GM04503 (cell line): ENCODE measurements at regions not wholly inside any gene's neighbourhood (a gene's known extent, or its start where the extent isn't known, plus 50 kb on each side); places are given as distances from the start of the nearest gene placed in this dataset.
"Not testable (repeated sequence)": the region's sequence is repeated elsewhere in the genome, so short reads cannot be mapped to it uniquely, and the experiment has no call there.

Experiments used
- DNase-seq: peaks from one replicate; pipeline ENCODE4 v3.0.0-alpha.2; 2012; ENCODE audit warnings: low read depth

DNA sequence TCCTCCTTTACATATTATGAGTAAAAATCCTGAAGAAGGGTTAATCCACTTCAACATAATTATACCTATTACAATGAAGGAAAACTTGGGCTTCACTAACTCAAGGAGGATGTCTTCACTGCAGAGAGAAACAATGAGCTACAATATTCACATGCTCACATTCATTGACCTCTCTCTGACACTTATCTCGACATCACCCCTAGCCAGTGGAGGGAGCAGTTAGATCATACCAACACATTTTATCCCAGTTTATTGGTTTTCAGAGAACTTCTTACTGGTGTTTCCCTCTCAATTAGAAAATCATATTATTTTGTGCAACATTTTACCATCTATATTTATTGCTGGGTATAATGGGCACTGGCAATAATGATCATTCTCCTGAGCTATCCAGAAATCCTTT is 646.5 kb downstream of the TENT5A start:
- DNase-seq = peak; percentile 7

DNA sequence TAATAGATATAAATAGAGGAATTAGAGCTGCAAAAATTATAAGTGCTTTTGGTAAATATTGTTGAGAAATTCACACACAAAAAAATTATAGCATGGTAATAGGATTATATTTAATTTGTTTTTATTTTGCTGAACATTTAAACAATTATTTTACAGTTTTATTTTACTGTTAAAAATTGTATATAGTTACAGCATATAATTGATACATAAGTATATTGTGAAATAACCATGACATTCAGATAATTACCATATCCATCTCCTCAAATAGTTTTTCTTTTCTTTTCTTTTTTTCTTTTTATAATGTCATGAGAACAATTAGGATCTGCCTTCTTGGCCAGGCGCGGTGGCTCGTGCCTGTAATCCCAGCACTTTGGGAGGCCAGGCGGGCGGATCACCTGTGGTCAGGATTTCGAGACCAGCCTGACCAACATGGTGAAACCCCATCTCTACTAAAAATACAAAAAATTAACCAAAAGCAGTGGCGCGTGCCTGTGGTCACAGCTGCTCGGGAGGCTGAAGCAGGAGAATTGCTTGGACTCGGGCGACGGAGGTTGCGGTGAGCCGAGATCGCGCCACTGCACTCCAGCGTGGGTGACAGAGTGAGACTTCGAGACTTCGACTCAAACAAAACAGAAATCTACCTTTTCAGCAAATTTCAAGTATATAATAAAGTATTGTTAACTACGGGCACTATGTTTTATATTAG is 654.2 kb downstream of the TENT5A start:
- no peak for DNase-seq

DNA sequence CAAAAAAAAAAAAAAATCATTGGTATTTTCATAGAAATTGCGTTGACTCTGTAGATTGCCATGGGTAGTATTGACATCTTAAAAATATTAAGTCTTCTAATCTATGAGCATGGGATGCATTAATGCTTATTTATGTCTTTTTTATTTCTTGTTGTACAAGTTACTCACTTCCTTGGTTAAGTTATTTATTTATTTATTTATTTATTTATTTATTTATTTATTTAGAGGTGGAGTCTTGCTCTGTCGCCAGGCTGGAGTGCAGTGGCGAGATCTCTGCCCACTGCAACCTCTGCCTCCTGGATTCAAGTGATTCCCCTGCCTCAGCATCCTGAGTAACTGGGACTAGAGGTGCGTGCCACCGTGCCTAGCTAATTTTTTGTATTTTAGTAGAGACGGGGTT is 656.0 kb downstream of the TENT5A start:
- DNase-seq = not testable (repeated sequence)

DNA sequence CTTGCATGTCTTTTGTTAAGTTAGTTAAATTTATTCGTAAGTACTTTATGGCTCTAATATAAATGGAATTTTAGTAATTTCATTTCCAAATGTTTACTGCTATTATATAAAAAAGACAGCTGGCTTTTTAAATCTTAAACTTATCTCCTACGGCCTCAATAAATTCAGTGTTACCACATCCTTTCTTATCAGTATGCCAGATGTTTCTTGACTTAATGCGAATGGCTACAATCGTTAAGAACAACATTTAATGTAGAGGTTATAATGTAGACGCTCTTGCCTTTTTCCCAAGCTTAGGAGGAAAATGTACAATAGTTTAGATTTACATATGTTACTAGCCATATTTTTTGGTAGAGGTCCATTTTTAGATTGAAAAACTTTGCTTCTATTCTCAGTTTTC is 659.4 kb downstream of the TENT5A start:
- DNase-seq = no peak

DNA sequence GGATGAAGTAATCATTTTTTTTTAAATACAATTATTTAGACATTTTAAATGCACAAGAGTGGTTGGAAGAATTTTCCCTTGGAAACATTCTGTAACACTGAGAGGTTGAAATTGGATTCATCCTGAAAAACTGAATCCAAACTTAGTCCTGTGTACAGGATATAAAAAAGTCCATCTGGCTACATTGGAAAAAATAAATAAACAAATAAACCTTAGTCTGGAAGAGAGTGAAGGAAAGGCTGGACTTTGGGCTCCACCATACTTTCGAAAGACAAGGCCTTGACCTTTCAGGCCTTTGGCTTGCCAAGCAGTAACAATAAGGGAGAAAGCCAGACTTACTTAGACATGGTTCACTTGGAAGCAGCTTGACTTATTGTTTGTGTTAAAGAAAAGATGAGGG is 664.3 kb downstream of the TENT5A start:
- DNase-seq = no peak

DNA sequence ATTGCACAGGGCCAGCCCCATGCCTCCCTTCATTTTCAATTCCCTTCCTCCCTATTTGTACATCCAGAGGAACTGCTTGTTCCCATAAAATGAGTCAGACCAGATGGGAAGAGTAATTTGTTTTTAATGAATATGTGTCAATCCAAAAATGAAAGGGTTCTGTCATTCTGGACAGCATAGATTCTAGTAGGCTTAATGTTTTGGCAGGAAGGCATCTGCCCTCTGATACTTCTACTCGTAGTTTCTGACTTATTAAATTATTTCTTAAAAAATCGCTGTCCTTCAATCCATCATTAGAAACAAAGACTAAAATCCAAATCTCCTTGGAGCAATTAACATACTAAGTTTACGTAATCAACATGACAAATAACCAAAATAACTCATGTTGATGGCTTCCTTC is 665.5 kb downstream of the TENT5A start:
- no peak for DNase-seq

DNA sequence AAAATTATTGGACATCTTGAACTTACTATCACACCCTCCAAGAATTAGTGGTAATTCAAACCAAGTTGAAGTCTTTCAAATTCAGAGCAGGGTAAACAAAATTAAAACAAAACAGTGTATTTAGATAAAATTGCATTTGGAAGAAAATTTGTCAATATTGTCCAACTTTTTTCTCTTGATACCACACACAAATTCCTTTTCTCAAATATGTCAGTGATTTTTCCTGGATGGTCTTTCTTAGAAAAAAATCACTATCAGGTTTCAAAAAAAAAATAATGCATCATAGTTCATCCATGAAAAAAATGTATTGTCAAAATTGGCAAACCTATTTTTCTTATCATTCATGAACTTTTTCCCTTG is 667.1 kb downstream of the TENT5A start:
- no peak for DNase-seq

DNA sequence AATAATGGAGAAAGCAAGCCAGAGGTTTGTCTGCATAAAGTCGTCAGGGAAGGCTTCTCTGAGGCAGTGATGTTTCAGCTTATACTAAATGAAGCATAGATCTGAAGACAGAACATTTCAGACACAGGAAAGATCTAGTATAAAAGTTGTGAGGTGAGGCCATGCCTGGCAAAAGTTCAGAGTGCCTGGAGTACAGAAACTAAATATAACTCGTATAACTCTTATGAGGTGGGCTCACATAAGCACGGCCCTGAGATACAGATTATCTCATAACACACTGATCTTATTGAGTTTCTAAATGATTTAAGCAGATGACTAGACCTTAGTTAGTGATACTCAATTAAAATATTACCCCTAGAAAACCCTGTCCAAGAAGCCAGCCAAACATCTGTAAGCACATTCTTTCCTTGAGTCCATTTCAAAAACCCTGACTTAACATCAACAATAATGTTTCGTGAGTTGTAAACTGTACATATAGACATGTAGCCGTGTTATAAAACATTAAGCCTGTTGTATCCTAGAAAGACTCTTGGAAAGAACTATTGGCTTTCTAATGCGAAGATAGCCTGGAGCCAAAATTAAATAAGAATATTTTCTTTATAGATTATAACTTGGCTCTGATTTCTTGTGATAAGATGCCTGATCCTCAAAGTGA is 667.6 kb downstream of the TENT5A start:
- no peak for DNase-seq

DNA sequence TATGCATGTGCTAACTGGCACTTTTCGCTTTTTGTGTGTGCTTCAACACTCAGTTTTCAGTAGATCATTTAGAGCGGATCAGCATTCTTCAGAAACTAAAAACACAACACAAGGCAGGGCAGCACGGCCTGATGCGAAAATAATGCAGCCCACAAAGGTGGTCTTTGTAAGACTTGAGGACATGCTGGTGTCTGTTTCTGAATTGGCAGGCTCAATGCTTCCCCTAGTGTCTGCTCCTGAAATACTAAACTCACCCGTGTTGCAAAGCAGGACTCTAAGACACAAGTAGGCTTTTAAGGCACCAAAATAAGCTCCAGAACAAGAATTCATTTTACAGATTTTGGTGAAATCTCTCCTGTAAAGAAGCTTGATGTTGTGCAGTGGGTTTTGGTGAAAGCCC is 676.5 kb downstream of the TENT5A start:
- DNase-seq = no peak

DNA sequence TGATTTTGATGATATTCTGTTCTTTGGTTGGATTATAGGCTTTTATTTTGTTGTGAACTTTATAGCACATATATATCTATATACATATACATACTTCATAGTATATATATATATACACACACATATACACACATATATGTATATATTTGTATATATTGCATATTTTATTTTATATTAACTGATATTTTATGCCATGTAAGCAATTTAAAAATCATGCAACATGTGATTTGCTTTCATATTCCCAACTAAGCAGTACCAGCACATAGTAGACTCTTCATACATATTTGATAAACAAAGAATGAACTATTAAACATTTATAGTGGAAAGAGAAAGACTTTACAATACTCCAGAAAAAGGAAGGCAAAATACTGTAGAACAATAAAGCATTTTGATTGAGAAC is 679.2 kb downstream of the TENT5A start:
- DNase-seq = no peak

DNA sequence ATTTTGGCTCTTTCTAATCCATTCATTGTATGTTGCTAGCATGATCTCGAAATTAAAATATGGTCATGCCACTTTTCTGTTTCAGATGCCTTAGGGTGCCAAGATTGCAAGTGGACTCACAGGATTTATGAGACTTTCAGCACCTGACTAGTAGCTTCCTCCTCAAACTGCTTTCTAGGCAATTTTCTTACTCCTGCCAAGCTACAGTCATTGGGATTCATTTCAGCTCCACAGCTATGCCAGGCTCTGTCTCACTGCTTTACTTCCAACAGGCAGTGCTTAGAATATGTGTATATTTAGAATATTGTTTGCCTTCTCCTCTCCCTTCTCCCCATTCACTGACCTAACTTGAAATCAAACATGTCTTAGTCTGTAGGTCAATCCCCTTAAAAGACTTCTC is 681.4 kb downstream of the TENT5A start:
- DNase-seq = no peak

DNA sequence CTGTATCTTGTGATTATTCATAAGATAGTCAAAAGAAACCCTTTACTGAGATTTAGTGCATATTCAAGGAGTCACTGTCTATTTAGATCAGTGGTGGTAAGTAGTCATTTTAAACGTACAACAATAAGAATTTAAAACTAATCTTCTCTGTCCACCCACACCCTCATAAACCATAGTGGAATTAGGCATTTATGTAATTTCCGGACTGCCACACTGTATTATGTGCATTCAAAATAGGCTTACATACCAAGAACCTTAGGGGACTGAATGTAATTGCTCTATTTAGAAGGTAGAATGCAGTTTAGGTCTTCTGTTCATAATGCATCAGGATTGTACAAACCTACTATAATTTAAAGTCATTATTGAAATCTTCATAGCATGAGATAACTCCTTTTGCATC is 685.4 kb downstream of the TENT5A start:
- DNase-seq = no peak

DNA sequence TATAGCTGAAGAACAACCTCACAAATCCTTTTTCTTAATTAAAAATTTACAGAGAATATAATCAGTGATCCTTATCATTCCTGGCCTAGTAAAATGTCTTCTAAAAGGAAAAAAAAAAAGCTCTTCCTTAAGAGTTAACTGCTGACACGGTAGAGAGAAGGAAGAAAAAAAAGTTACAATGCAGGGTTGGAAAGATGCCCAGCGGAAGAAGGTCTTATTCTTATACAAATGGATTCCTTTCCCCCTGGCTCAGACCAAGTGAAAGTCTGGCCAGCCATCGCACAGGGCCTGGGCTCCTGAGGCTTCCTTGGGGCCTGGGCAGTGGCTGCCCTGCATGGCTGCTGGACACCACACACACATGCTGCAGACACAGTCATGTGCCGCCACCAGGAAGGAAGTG is 688.6 kb downstream of the TENT5A start:
- no peak for DNase-seq

DNA sequence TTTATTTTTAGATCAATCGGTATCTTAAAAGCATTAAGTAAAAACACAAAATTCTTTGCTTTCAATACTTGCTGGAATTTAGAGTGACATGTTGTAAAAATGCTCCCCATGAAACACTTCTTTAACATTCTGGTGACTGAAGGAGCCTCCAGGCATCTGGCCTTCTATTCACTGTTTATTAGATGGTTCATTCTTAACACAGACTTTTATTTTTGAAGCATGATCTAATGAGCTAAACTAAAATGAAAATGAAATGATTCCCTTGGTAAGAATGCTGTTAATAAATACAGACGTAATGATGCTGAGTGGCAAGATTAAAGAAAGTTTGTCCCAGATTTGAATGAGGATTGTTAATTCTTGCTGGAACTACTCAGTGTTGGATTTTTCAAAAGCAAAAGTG is 698.4 kb downstream of the TENT5A start:
- no peak for DNase-seq

DNA sequence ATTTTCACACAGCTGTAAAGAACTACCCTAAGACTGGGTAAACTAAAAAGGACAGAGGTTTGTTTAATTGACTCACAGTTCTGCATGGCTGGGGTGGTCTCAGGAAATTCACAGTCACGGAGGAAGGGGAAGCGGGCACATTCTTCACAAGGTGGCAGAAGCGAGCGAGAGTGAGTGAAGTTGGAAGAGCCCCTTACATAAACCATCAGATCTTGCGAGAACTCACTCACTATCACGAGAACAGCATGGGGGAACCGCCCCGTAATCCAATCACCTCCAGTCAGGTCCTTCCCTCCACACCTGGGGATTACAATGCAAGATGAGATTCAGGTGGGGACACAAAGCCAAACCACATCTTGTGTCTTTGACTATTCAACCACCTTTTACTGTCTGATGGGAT is 700.5 kb downstream of the TENT5A start:
- no peak for DNase-seq

DNA sequence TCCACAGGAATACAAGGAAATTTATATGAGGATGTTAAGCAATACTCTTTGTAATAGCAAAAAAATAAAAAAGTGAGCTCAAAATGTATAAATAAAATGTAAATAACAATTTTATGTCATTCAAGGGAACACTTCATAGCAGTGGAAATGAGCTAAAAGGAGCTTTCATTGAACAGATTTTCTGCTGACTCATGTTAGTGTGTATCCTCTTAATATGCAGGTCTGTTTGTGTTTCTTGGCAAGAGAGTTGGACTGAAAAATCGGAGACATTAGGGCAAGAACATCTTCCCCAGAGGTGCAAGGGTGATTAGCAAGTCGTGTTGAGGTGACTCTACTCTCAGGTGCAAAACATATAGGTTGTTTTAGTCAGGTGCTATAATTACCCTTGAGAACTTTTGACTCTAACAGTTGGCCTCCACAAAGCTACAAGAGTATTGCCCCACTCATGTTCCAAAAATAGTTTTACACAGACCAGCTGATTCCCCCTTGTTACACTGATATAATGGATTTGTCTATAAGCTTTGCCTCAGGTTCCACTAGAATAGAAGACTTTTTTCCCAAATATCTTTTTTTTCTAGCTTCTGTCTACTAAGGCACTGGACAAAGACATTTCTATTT is 702.9 kb downstream of the TENT5A start:
- no peak for DNase-seq

DNA sequence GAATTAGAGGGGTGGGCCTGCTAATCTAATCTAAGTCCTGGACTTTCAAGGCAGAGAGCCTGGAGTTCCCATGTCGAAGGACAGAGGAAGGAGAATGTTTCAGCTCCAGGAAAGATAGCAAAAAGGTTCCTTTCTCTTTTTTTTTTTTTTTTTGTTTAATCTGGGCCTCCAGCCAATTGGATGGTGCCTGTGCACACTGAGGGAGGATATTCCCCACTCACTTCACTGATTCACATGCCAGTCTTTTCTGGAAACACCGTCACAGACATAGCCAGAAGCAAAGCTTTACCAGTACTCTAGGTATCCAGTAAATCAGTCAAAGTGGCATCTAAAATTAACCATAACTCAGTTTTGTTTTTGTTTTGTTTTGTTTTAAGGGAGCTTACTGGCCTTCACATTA is 721.1 kb downstream of the TENT5A start:
- DNase-seq = no peak

DNA sequence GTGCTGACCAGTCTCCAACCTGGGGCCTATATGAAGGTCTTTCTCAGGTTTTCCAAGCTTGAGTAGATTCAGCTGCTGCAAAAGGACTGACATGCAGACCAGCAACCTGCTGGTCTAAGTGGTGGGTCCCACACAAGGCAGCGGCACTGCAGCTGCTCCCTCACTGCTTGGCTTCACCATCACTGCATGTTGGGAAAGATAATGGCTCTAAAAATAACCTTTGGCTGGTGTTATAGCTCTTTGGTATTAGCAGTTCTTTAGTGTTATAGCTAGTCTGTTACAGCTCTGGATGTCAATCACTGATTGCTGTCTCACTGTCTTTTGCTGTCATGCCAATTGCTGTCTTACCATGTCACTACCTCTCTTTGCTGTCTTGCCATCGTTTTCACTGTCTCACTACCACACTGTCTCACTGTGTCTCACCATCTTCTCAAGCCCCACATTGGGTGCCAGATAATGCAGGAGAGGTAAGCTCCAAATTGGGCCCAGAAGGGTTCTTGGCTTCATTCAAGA is 726.4 kb downstream of the TENT5A start:
- DNase-seq = no peak

DNA sequence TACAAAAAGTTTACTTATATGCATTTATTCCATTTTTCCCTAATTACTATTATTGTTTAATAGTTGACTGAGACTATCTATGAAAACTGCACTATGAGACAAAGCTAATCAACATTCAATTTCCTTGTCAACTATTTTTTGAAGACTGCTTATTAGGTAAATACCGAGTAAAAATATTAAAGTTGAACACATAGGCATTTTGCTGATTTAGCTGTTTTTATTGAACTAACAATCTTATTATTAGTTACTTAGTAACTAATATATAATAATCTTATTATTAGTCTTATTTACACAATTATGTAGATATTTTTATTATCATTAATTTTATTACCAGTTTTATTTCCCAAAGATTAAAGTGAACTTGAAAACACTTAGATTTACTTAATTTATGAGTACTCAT is 728.8 kb downstream of the TENT5A start:
- DNase-seq = no peak

DNA sequence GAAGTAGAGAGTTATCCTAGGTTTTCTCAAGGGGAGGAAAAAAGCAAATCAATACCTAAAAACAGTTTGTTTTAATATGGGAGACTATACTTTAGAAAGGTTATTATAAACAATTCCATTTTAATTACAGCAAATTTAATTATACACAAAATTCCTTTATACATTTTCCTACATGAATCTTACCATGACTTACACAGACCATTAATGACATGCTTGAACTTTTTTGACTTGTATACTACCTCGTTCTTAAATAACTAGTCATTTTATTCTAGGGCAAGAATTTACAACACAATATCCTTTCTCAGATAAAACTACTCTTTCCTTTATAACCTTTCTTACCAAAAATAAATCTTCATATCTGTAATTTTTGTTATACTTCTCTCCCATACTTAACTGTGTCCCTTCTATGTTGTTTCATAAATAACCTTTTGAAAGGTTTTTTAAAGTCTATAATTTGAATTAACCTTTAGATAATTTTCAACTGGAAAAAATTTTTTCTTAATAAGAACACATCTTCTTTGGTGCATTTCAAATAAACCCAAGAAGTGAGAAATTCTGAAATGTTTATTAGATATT is 729.4 kb downstream of the TENT5A start:
- no peak for DNase-seq

DNA sequence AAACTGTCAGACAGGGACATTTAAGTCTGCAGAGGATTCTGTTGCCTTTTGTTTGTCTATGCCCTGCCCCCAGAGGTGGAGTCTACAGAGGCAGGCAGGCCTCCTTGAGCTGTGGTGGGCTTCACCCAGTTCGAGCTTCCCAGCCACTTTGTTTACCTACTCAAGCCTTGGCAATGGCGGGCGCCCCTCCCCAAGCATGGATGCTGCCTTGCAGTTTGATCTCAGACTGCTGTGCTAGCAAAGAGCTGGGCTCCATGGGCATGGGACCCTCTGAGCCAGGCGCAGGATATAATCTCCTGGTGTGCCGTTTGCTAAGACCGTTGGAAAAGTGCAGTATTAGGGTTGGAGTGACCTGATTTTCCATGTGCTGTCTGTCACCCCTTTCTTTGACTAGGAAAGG is 734.9 kb downstream of the TENT5A start:
- DNase-seq = not testable (repeated sequence)

DNA sequence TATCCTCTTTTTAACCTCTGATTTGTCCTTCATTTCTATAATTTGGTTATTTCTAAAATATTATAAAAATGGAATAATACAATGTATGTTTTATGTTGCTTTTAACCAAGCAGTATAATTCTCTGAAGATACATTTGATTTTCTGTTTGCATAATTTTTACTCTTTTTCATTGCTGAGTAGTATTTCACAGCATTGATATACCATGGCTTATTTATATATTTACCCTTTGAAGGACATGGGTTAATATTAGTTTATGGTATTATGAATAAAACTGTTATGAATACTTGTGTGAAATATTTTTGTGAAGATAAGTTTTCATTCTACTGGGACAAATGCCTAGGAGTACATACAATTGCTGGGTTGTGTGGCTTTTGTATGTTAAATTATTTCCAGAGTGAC is 748.6 kb downstream of the TENT5A start:
- DNase-seq = no peak

DNA sequence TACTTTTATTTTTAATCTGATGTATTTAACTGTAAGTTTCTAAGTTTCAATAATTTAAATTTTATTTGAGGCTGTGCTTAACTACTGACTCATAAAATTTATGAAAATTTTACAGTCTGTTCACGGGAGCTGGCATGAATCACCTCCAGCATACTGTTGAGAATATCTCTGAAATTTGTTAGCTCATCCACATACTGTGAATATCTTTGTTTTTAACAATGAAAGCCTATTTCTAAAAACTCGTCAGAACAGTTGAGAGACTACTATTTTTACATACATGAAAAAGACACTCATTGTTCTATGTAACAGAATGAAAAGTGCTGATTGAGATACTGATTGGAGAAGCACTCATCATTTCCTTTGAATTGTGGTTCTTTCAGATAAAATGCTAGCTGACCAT is 749.3 kb downstream of the TENT5A start:
- peak; percentile 21 for DNase-seq
